ENCODE measurements at regions not wholly inside any gene's neighbourhood (a gene's known extent, or its start where the extent isn't known, plus 50 kb on each side); places are given as distances from the start of the nearest gene placed in this dataset.

DNA sequence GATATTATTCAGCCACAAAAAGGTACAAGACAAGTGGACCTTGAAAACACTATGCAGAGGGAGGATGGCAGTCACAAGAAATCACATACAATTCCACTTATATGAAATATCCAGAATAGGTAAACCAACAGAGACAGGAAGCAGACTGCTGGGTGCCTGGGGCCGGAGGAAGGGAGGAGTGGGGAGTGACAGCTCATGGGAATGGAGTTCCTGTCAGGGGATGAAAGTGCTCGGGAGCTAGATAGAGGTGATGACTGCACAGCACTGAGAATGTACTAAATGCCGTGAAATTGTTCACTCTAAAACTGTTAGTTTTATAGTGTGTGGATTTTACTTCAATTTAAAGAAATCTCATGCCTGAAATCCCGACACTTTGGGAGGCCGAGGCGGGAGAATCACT, 74.2 kb upstream of the MED9 start:
- TF ChIP-seq, protein P1, sequence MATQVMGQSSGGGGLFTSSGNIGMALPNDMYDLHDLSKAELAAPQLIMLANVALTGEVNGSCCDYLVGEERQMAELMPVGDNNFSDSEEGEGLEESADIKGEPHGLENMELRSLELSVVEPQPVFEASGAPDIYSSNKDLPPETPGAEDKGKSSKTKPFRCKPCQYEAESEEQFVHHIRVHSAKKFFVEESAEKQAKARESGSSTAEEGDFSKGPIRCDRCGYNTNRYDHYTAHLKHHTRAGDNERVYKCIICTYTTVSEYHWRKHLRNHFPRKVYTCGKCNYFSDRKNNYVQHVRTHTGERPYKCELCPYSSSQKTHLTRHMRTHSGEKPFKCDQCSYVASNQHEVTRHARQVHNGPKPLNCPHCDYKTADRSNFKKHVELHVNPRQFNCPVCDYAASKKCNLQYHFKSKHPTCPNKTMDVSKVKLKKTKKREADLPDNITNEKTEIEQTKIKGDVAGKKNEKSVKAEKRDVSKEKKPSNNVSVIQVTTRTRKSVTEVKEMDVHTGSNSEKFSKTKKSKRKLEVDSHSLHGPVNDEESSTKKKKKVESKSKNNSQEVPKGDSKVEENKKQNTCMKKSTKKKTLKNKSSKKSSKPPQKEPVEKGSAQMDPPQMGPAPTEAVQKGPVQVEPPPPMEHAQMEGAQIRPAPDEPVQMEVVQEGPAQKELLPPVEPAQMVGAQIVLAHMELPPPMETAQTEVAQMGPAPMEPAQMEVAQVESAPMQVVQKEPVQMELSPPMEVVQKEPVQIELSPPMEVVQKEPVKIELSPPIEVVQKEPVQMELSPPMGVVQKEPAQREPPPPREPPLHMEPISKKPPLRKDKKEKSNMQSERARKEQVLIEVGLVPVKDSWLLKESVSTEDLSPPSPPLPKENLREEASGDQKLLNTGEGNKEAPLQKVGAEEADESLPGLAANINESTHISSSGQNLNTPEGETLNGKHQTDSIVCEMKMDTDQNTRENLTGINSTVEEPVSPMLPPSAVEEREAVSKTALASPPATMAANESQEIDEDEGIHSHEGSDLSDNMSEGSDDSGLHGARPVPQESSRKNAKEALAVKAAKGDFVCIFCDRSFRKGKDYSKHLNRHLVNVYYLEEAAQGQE (IDR thresholded peaks at IDR 0.05; ENCODE audit: insufficient read depth in 1 of 2, low read depth in 2 of 2, low read length in 2 of 2): no peak
- TF ChIP-seq TAF1 (IDR thresholded peaks at IDR 0.05; ENCODE audit: borderline replicate concordance, insufficient read depth, low read length) (no peak), POLR2AphosphoS5 (IDR thresholded peaks at IDR 0.05; ENCODE audit: low read depth, low read length) (no peak), SIN3A (IDR thresholded peaks at IDR 0.05; ENCODE audit: borderline replicate concordance, insufficient read depth, low read length) (no peak), FOXP2 (optimal IDR thresholded peaks at IDR 0.05; ENCODE audit: borderline replicate concordance, extremely low read depth, extremely low read length, insufficient read depth) (no peak)

DNA sequence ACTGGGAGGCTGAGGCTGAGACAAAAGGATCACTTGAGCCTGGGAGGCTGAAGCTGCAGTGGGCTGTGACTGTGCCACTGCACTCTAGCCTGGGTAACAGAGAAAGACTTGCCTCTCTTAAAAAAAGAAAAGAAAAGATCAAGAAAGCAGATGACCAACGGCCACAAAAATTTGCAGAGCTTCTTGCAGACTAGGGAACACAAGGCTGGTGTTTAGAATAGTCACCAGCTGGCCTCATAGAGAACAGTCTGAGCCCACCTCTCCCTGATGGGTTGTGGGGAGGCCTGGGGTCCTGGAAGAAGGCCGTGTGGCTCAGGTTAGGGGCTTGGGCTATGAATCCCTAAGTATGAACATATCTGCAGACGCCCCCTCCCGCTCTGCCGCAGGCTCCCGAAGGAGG, 73.7 kb upstream of the MED9 start:
- TF ChIP-seq TAF1 (IDR thresholded peaks at IDR 0.05; ENCODE audit: borderline replicate concordance, insufficient read depth, low read length): no peak
- TF ChIP-seq SIN3A (IDR thresholded peaks at IDR 0.05; ENCODE audit: borderline replicate concordance, insufficient read depth, low read length): no peak
- TF ChIP-seq FOXP2 (optimal IDR thresholded peaks at IDR 0.05; ENCODE audit: borderline replicate concordance, extremely low read depth, extremely low read length, insufficient read depth): no peak
- TF ChIP-seq, protein P1 (IDR thresholded peaks at IDR 0.05; ENCODE audit: insufficient read depth in 1 of 2, low read depth in 2 of 2, low read length in 2 of 2): no peak
- no peak for TF ChIP-seq POLR2AphosphoS5 (IDR thresholded peaks at IDR 0.05; ENCODE audit: low read depth, low read length)

DNA sequence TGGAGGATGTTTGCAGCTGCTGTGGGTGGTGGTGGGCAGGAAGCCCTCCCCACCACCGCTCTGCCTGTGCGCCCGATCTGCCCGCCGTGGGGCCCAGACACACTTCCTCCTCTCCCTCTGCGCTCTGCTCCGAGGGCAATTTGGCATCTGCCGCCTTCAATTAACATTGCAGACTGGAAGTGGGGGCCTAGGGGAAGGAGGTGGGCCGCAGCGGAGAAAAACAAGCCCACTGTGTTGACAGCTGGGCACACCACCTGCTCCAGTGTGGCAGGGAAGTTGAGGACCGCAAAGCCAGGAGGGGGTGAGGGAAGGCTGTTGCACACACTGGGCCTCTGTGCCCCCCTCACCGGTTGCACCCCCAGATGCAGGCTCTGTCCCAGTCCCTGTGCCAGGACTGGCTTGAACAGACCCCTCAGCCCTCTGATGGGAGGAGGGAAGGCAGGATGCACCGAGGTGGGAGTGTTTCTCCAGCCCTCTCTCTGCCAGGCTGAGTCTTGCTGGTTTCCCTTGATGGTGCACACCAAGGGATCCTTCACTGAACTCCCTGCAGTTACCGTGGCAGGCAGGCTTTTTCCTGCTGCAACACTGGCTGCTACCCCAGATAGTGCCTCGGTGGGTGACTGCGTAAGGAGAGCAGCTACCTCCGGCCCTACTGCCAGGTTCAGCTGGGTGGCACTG, 72.8 kb upstream of the MED9 start:
- TF ChIP-seq POLR2AphosphoS5 (IDR thresholded peaks at IDR 0.05; ENCODE audit: low read depth, low read length) (no peak), SIN3A (IDR thresholded peaks at IDR 0.05; ENCODE audit: borderline replicate concordance, insufficient read depth, low read length) (no peak), TAF1 (IDR thresholded peaks at IDR 0.05; ENCODE audit: borderline replicate concordance, insufficient read depth, low read length) (no peak), FOXP2 (optimal IDR thresholded peaks at IDR 0.05; ENCODE audit: borderline replicate concordance, extremely low read depth, extremely low read length, insufficient read depth) (no peak)
- TF ChIP-seq, protein P1 (IDR thresholded peaks at IDR 0.05; ENCODE audit: insufficient read depth in 1 of 2, low read depth in 2 of 2, low read length in 2 of 2): no peak

DNA sequence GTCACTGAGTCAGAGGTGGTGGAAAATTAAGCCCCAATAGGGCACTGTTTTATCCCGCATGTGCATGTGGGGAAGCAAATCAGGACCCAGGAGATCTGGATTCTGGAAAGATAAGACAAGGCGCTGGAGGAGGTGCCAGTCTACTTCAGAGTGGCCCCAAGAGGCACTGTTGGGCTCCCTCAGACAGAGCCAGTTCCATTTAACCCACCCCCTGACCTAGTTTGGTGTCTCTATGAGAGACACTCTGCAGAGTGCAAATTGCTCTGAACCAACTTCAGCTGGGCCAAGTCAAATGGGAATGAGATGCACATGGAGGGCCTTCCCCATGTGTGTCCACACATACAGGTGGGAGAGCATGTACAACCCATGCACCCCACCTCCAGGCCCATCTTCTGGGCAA, 71.1 kb upstream of the MED9 start:
- TF ChIP-seq, protein P1 (IDR thresholded peaks at IDR 0.05; ENCODE audit: insufficient read depth in 1 of 2, low read depth in 2 of 2, low read length in 2 of 2): no peak
- no peak for TF ChIP-seq FOXP2 (optimal IDR thresholded peaks at IDR 0.05; ENCODE audit: borderline replicate concordance, extremely low read depth, extremely low read length, insufficient read depth)
- no peak for TF ChIP-seq TAF1 (IDR thresholded peaks at IDR 0.05; ENCODE audit: borderline replicate concordance, insufficient read depth, low read length)
- no peak for TF ChIP-seq SIN3A (IDR thresholded peaks at IDR 0.05; ENCODE audit: borderline replicate concordance, insufficient read depth, low read length)
- TF ChIP-seq POLR2AphosphoS5 (IDR thresholded peaks at IDR 0.05; ENCODE audit: low read depth, low read length): no peak
